Brain microvascular endothelial cell (primary cell): ENCODE measurements at regions not wholly inside any gene's neighbourhood (a gene's known extent, or its start where the extent isn't known, plus 50 kb on each side); places are given as distances from the start of the nearest gene placed in this dataset.
"Not testable (repeated sequence)": the region's sequence is repeated elsewhere in the genome, so short reads cannot be mapped to it uniquely, and the experiment has no call there.

Experiments
- DNase-seq: peaks from one replicate; pipeline ENCODE4 v3.0.0-alpha.2; 2020
- H3K27ac ChIP-seq: fragments of 250-450 bp; sonication (Bioruptor Pico); 2 replicates; pipeline ENCODE4 v1.5.1; 2020; ENCODE audit warnings: mild to moderate bottlenecking, moderate library complexity
- H3K27me3 ChIP-seq: fragments of 250-450 bp; sonication (Bioruptor Pico); replicated peaks from 2 replicates; pipeline ENCODE4 v1.5.1; 2020; ENCODE audit warnings: mild to moderate bottlenecking
- H3K36me3 ChIP-seq: fragments of 250-450 bp; sonication (Bioruptor Pico); replicated peaks from 2 replicates; pipeline ENCODE4 v1.5.1; 2020; ENCODE audit warnings: mild to moderate bottlenecking
- H3K4me3 ChIP-seq: 2 replicates; pipeline ENCODE4 v1.5.1; 2011; ENCODE audit warnings: low read depth, mild to moderate bottlenecking, control low read depth, low read length, moderate library complexity
- CTCF ChIP-seq: IDR thresholded peaks from 2 replicates; pipeline ENCODE4 v1.5.1; 2011; ENCODE audit warnings: low read depth, mild to moderate bottlenecking, moderate library complexity, low read length, control low read depth, inconsistent platforms; ENCODE audit errors: missing control alignments
- in situ Hi-C: cut with HindIII; loops from 2 replicates; pipeline ENCODE4 v1.10.0; 2017; ENCODE audit warnings: low sequenced_read_pairs, low pct_ligation_motif_present

DNA sequence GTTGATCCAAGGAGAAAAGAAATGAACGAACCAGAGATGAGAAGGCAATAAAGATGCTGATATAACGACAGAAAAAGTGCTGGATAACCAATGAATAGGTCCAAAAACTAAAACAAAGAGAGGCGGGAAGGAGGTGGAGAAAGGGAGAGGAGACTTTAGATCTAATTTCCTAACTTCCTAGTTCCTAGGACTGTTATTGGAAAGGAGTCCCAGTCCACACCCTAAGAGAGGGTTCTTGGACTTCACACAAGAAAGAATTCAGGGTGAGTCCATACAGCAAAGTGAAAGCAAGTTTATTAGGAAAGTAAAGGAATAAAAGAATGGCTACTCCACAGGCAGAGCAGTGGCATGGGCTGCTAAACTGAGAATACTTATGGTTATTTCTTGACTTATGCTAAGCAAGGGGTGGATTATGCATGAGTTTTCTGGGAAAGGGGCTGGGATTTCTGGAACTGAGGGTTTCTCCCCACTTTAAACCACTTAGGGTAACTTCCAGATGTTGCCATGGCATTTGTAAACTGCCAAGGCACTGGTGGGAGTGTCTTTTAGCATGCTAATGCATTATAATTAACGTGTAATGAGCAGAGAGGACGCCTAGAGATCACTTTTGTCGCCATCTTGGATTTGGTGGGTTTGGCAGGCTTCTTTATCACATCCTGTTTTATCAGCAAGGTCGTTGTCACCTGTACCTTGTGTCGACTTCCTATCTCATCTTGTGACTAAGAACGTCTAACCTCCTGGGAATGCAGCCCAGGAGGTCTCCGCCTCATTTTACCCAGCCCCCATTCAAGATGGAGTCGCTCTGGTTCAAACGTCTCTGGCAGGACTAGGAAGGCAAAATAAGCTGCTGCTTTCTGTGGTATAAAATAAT, 60.9 kb upstream of the RBM24 start:
- DNase-seq = no peak
- Histone ChIP-seq H3K27ac (no peak overlapping the region), H3K27me3 (no peaks in the 10 kb centered on the region), H3K4me3 (no peak overlapping the region), H3K36me3 (no peaks in the 10 kb centered on the region)
- in situ Hi-C loops = no loop called here
- no peak for TF ChIP-seq CTCF

DNA sequence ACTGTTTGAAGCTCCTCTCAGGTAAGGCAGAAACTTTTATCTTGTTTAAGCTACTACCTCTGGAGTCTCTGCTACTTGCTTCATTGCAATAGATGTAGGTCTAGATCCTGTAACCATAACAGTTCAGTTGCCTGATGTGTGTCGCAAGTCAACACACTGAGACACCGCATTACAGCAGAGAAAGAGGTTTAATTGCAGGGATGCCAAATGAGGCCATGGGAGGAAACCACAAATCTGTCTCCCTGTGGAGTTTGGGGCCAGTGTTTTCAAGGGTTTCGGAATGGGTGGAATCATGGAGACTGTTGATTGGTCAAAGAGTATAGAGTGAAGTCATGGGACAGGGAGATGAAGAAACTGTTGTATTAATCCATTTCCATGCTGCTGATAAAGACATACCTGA, 57.1 kb upstream of the RBM24 start:
- H3K27ac ChIP-seq = no peak overlapping the region
- no peak overlapping the region for H3K4me3 ChIP-seq
- no peak for DNase-seq
- H3K36me3 ChIP-seq = no peaks in the 10 kb centered on the region
- no peaks in the 10 kb centered on the region for H3K27me3 ChIP-seq
- no peak for TF ChIP-seq CTCF
- in situ Hi-C loops = no loop called here

DNA sequence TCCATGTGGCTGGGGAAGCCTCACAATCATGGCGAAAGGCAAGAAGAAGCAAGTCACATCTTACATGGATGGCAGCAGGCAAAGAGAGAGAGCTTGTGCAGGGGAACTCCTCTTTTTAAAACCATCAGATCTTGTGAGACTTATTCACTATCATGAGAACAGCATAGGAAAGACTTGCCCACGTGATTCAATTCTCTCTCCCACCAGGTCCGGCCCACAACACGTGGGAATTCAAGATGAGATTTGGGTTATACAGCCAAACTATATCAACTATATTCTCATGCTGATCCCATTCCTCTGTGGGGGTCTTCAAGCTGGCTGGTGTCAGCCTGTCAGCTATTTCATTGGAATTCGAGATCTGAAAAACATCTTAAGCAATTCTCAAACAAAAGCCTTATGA, 56.7 kb upstream of the RBM24 start:
- in situ Hi-C loops, H3K27ac ChIP-seq, DNase-seq, H3K27me3 ChIP-seq, H3K4me3 ChIP-seq, H3K36me3 ChIP-seq: not testable (repeated sequence)

- H3K4me3 ChIP-seq = no peak overlapping the region
- DNase-seq = no peak
- no peaks in the 10 kb centered on the region for H3K27me3 ChIP-seq
- TF ChIP-seq CTCF = no peak
- H3K27ac ChIP-seq = no peak overlapping the region
- H3K36me3 ChIP-seq = no peaks in the 10 kb centered on the region
- in situ Hi-C loops = no loop called here
Observed at GRCh38 chr6:17225767-17226630, 55.2 kb upstream of the RBM24 start.

DNA sequence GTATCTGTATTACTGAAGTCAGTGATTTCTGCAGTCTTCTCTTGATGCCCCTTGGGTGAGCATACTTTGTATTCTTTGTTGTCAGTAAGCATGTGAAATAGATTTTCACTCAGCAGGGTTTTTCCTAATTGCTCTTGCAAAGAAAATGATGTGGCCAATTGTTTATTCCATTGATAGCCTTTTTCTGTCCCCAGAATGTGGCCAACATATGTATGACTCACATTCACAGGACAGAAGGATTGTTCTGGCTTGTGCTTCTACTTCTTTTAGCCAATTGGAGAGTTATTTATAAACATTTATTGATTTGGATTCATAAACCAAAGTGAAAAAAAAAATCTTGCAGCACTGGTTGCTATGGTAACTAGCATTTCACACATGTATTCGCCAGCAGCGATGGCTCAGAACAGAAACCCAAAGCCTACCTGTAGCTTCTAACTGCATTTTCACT, 54.4 kb upstream of the RBM24 start:
- TF ChIP-seq CTCF = no peak
- Histone ChIP-seq H3K27ac (no peak overlapping the region), H3K4me3 (no peak overlapping the region), H3K36me3 (no peaks in the 10 kb centered on the region), H3K27me3 (no peaks in the 10 kb centered on the region)
- DNase-seq = no peak
- in situ Hi-C loops = no loop called here

GRCh38 chr6:17227403-17227802, 53.8 kb upstream of the RBM24 start:
- Histone ChIP-seq H3K27me3 (no peaks in the 10 kb centered on the region), H3K27ac (no peak overlapping the region), H3K4me3 (no peak overlapping the region), H3K36me3 (no peaks in the 10 kb centered on the region)
- no peak for TF ChIP-seq CTCF
- in situ Hi-C loops = no loop called here
- DNase-seq = no peak
